ENCODE measurements at regions not wholly inside any gene's neighbourhood (a gene's known extent, or its start where the extent isn't known, plus 50 kb on each side); places are given as distances from the start of the nearest gene placed in this dataset.

GRCh38 chr9:14517154-14517906 is 175.9 kb downstream of the ZDHHC21 start:
- Histone ChIP-seq H3K9ac (replicated peaks in 1 of 4; ENCODE audit: extremely low read depth in 1 of 4, low read depth in 3 of 4, low read length in 3 of 4) (no peak overlapping the region), H3K4ac (replicated peaks; ENCODE audit: insufficient read length, low read depth, low read length) (peak overlapping the region; percentile 50), H2AK5ac (ENCODE audit: low read depth, low read length) (no peak overlapping the region), H3K79me1 (ENCODE audit: low read depth, low read length) (no peaks in the 10 kb centered on the region), H3K23ac (ENCODE audit: insufficient read length) (no peak overlapping the region), H3K4me1 (replicated peaks in 1 of 4; ENCODE audit: control insufficient read depth in 3 of 4, insufficient read depth in 4 of 4, low read length in 3 of 4) (peaks cover 0 to 17% (median 13%) of the 10 kb centered on the region in 4 experiments; a peak in 6 of 7 replicates), H3K9me3 (ENCODE audit: insufficient read depth in 2 of 2, low read depth in 1 of 2, low read length in 1 of 2) (no peaks in the 10 kb centered on the region), H3K14ac (ENCODE audit: insufficient read length) (no peak overlapping the region), H2BK5ac (ENCODE audit: low read depth, low read length) (no peak overlapping the region), H2BK20ac (ENCODE audit: low read length) (no peak overlapping the region), H3K4me3 (ENCODE audit: extremely low read depth in 1 of 4, insufficient read depth in 2 of 4, low read depth in 3 of 4, low read length in 4 of 4) (no peak overlapping the region), H3K79me2 (ENCODE audit: control insufficient read depth in 1 of 2, insufficient read depth in 2 of 2, low read length in 2 of 2) (no peaks in the 10 kb centered on the region), H2BK120ac (replicated peaks; ENCODE audit: low read depth, low read length) (peak overlapping the region; percentile 3), H2BK15ac (ENCODE audit: low read length) (no peak overlapping the region; the same call in 1 of the 2 replicates), H2AFZ (ENCODE audit: low read length) (peak overlapping the region; percentile 64), H4K5ac (ENCODE audit: insufficient read length, low read depth, low read length) (no peak overlapping the region), H4K91ac (replicated peaks; ENCODE audit: insufficient read length, low read length) (peak overlapping the region; percentile 0), H2BK12ac (ENCODE audit: low read depth, low read length) (0 out of 2 replicates have a peak overlapping the region, but pooled peaks have one; percentile 35), H4K8ac (ENCODE audit: extremely low read depth, insufficient read depth, low read length) (no peak overlapping the region), H3K18ac (ENCODE audit: extremely low read depth, low read length) (0 out of 2 replicates have a peak overlapping the region, but pooled peaks have one; percentile 48), H3K27ac (ENCODE audit: low read depth, low read length) (no peak overlapping the region), H3K56ac (replicated peaks; ENCODE audit: insufficient read length, low read depth, low read length) (no peak overlapping the region), H3K27me3 (replicated peaks in 1 of 4; ENCODE audit: control insufficient read depth in 3 of 4, extremely low read depth in 1 of 4, insufficient read depth in 3 of 4, low read length in 3 of 4) (no peaks in the 10 kb centered on the region), H3K23me2 (ENCODE audit: low read depth, low read length) (no peaks in the 10 kb centered on the region), H3K36me3 (ENCODE audit: control insufficient read depth in 2 of 4, insufficient read depth in 4 of 4, low read length in 3 of 4) (no peaks in the 10 kb centered on the region), H3K4me2 (ENCODE audit: insufficient read depth in 1 of 2, low read depth in 2 of 2, low read length in 2 of 2) (no peak overlapping the region), H4K20me1 (replicated peaks in 1 of 2; ENCODE audit: control insufficient read depth in 1 of 2, insufficient read depth in 2 of 2, low read length in 2 of 2) (no peaks in the 10 kb centered on the region)
- WGBS, 2 experiments (ENCODE audit: extremely low coverage in 1 of 2, insufficient coverage in 1 of 2, insufficient read length in 1 of 2, insufficient replicate concordance in 2 of 2, low coverage in 1 of 2, low lambda C conversion rate in 2 of 2, missing lambda C conversion rate in 1 of 2) = 81% methylated on average over 4 of the region's 4 CpGs; no CpG with 5 or more reads in 1 of the 2 experiments
- TF ChIP-seq CTCF (IDR thresholded peaks at IDR 0.05; ENCODE audit: control extremely low read depth in 1 of 3, insufficient read depth in 1 of 3, low read depth in 1 of 3, low read length in 3 of 3) = no peak
- TF ChIP-seq KDM5A (IDR thresholded peaks at IDR 0.05; ENCODE audit: low read length) = no peak
- no peak for TF ChIP-seq SP1 (IDR thresholded peaks at IDR 0.05; ENCODE audit: low read depth, low read length)
- TF ChIP-seq CBX8 (IDR thresholded peaks at IDR 0.05; ENCODE audit: borderline replicate concordance, low read depth, low read length) = no peak
- no peak for TF ChIP-seq ZNF274 (IDR thresholded peaks at IDR 0.05; ENCODE audit: borderline replicate concordance, extremely low read depth, low read length)
- TF ChIP-seq TCF12 (IDR thresholded peaks at IDR 0.05; ENCODE audit: low read depth, low read length) = no peak
- no peak for TF ChIP-seq TAF1 (IDR thresholded peaks at IDR 0.05; ENCODE audit: low read depth, low read length)
- TF ChIP-seq GTF2F1 (IDR thresholded peaks at IDR 0.05; ENCODE audit: borderline replicate concordance, low read depth, low read length) = no peak
- no peak for TF ChIP-seq NRF1 (IDR thresholded peaks at IDR 0.05; ENCODE audit: low read depth, low read length)
- no peak for TF ChIP-seq GABPA (IDR thresholded peaks at IDR 0.05; ENCODE audit: borderline replicate concordance, insufficient read depth, low read length)
- ChIA-PET POLR2A (ENCODE audit: partially characterized antibody) (interaction anchor here (1.4 to 2.2 kb wide), 2 partner anchors 14 to 17 kb away, joined by 3 to 6 read pairs; no protein-coding TSS in a partner anchor), CTCF (ENCODE audit: partially characterized antibody) (interaction anchor here (0.9 to 4.6 kb wide), 7 partner anchors 11 to 75 kb away, joined by 3 to 17 read pairs (median 4); no protein-coding TSS in a partner anchor)
- no peak for FAIRE-seq
- no peak for DNase-seq (ENCODE audit: low read depth in 1 of 2, low spot score in 2 of 2)
